OCI-LY1 (cell line): ENCODE measurements at regions not wholly inside any gene's neighbourhood (a gene's known extent, or its start where the extent isn't known, plus 50 kb on each side); places are given as distances from the start of the nearest gene placed in this dataset.

ENCODE experiments used
- H2AFZ ChIP-seq: fragments of 200-600 bp; sonication (generic), shearing (Covaris generic); 2 replicates; pipeline ENCODE4 v1.6.0; 2014; ENCODE audit warnings: antibody characterized with exemption, mild to moderate bottlenecking, low read length
- H3F3A ChIP-seq: fragments of 200-600 bp; sonication (generic), shearing (Covaris generic); 2 replicates; pipeline ENCODE4 v1.6.0; 2014; ENCODE audit warnings: mild to moderate bottlenecking, antibody characterized with exemption, low read length, moderate library complexity; ENCODE audit not compliant: insufficient read depth
- H3K27ac ChIP-seq: fragments of 200-600 bp; sonication (generic); 2 replicates; pipeline ENCODE4 v1.5.1; 2014; ENCODE audit warnings: low read length, mixed run types, mild to moderate bottlenecking, low read depth; ENCODE audit not compliant: poor library complexity, severe bottlenecking
- H3K27me3 ChIP-seq: fragments of 200-600 bp; sonication (generic); 2 replicates; pipeline ENCODE4 v1.6.0; 2014; ENCODE audit warnings: antibody characterized with exemption, mild to moderate bottlenecking, low read length, moderate library complexity; ENCODE audit not compliant: insufficient read depth
- H3K36me3 ChIP-seq: fragments of 200-600 bp; sonication (generic); 2 replicates; pipeline ENCODE4 v1.6.1; 2014; ENCODE audit warnings: mild to moderate bottlenecking, antibody characterized with exemption, low read length, moderate library complexity, mixed read lengths; ENCODE audit not compliant: insufficient read depth
- H3K4me1 ChIP-seq: fragments of 200-600 bp; sonication (generic); 2 replicates; pipeline ENCODE4 v1.5.1; 2014; ENCODE audit warnings: mild to moderate bottlenecking, low read length, moderate library complexity; ENCODE audit not compliant: insufficient read depth, severe bottlenecking
- H3K4me2 ChIP-seq: fragments of 200-600 bp; sonication (generic), shearing (Covaris generic); 2 replicates; pipeline ENCODE4 v1.6.1; 2014; ENCODE audit warnings: low read length
- H3K4me3 ChIP-seq: fragments of 200-600 bp; sonication (generic); 2 replicates; pipeline ENCODE4 v1.5.1; 2014; ENCODE audit warnings: low read length, low read depth, mild to moderate bottlenecking, mixed read lengths; ENCODE audit not compliant: poor library complexity, severe bottlenecking
- H3K79me2 ChIP-seq: fragments of 200-600 bp; shearing (Covaris generic); 2 replicates; pipeline ENCODE4 v1.6.1; 2016; ENCODE audit warnings: mixed run types, low read length, mixed read lengths; ENCODE audit not compliant: insufficient read depth
- H3K9ac ChIP-seq: fragments of 200-600 bp; sonication (generic), shearing (Covaris generic); 2 replicates; pipeline ENCODE4 v1.6.1; 2014; ENCODE audit warnings: mild to moderate bottlenecking, low read length, mixed read lengths
- H3K9me2 ChIP-seq: fragments of 200-600 bp; sonication (generic), shearing (Covaris generic); 2 replicates; pipeline ENCODE4 v1.6.1; 2014; ENCODE audit warnings: low read depth, mild to moderate bottlenecking, low read length, mixed read lengths
- H3K9me3 ChIP-seq: fragments of 200-600 bp; shearing (Covaris generic); 2 replicates; pipeline ENCODE4 v1.6.1; 2014; ENCODE audit warnings: low read length, mixed read lengths
- H4K20me1 ChIP-seq: fragments of 200-600 bp; sonication (generic), shearing (Covaris generic); 2 replicates; pipeline ENCODE4 v1.6.0; 2016; ENCODE audit warnings: mild to moderate bottlenecking, low read length; ENCODE audit not compliant: insufficient read depth
- EZH2 ChIP-seq: fragments of 200-600 bp; sonication (generic), shearing (Covaris generic); IDR thresholded peaks from 2 replicates; pipeline ENCODE4 v1.8.0; 2017; ENCODE audit warnings: borderline replicate concordance, mixed run types, mild to moderate bottlenecking, antibody characterized with exemption, low read length, moderate library complexity, mixed read lengths
- TF ChIP-seq, protein P1 (sequence below): fragments of 200-600 bp; sonication (generic), shearing (Covaris generic); IDR thresholded peaks from 2 replicates; pipeline ENCODE4 v1.5.1; 2017; ENCODE audit warnings: mild to moderate bottlenecking, antibody characterized with exemption, low read length, moderate library complexity, mixed read lengths

DNA sequence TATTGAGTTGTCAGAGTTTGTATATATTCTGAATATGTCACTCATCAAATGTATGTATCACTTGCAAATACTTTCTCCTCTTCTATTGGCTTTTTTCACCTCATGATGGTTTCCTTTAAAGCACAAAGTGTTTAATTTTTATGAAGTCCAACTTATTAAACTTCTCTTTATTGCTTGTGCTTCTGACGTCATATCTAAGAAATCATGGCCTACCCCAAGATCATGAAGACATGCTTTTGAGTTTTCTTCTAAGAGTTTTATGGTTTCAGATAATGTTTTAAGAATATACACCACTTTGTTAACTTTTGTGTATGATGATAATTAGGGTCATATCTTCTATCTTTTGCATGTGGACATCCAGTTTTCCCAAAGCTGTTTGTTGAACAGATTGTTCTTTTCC, 417.2 kb upstream of the ATP10A start:
- H3K9me2 ChIP-seq: no peaks in the 10 kb centered on the region
- no peak overlapping the region for H2AFZ ChIP-seq
- no peaks in the 10 kb centered on the region for H3K4me1 ChIP-seq
- H3K9me3 ChIP-seq: no peaks in the 10 kb centered on the region
- H3K9ac ChIP-seq: no peak overlapping the region
- no peak overlapping the region for H3K4me2 ChIP-seq
- H3K79me2 ChIP-seq: no peaks in the 10 kb centered on the region
- H3F3A ChIP-seq: no peaks in the 10 kb centered on the region
- H4K20me1 ChIP-seq: no peaks in the 10 kb centered on the region
- TF ChIP-seq, protein P1, sequence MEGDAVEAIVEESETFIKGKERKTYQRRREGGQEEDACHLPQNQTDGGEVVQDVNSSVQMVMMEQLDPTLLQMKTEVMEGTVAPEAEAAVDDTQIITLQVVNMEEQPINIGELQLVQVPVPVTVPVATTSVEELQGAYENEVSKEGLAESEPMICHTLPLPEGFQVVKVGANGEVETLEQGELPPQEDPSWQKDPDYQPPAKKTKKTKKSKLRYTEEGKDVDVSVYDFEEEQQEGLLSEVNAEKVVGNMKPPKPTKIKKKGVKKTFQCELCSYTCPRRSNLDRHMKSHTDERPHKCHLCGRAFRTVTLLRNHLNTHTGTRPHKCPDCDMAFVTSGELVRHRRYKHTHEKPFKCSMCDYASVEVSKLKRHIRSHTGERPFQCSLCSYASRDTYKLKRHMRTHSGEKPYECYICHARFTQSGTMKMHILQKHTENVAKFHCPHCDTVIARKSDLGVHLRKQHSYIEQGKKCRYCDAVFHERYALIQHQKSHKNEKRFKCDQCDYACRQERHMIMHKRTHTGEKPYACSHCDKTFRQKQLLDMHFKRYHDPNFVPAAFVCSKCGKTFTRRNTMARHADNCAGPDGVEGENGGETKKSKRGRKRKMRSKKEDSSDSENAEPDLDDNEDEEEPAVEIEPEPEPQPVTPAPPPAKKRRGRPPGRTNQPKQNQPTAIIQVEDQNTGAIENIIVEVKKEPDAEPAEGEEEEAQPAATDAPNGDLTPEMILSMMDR: no peak
- no peak for TF ChIP-seq EZH2
- no peaks in the 10 kb centered on the region for H3K27me3 ChIP-seq
- H3K4me3 ChIP-seq: no peak overlapping the region
- no peak overlapping the region for H3K27ac ChIP-seq
- H3K36me3 ChIP-seq: no peaks in the 10 kb centered on the region

DNA sequence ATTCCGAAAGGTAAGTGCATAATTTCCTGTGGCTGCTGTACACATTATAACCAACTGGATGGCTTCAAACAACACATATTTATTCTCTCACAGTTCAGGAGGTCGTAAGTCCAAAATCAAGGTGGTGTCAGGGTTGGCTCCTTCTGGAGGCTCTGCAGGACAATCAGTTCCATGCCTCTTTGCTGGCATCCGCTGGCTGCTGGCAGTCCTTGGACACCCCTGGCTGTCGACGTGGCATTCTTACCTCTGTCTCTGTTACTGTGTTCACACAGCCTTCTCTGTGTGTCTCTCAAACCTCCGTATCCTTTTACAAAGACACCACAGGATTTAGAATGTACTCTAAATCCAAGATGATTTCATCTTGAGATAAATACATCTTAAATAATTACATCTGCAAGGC, 398.8 kb upstream of the ATP10A start:
- Histone ChIP-seq H4K20me1 (no peaks in the 10 kb centered on the region), H3F3A (no peaks in the 10 kb centered on the region)
- TF ChIP-seq, protein P1: no peak
- no peak for TF ChIP-seq EZH2

DNA sequence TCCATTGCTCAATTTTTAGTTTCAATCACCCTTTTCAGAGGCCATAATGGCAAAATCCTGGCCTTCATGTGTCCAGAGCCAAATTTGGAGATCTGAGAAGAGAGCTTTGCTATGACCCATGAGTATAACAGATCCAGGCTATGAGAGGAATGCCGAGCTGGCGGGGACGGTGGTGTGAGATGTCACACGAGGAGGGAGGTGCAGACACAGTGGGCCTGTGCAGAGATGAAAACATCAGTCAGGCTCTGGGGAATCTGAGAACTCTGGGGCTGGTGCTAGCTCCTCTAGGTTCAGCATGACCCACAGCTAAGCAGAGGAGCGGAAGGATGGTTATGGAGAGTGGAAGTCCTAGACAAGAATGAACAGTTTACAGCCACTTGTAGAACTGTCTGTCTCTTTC, 398.3 kb upstream of the ATP10A start:
- Histone ChIP-seq H3K4me2 (no peak overlapping the region), H4K20me1 (no peaks in the 10 kb centered on the region), H3K27me3 (no peaks in the 10 kb centered on the region), H3K4me1 (no peaks in the 10 kb centered on the region), H3F3A (no peaks in the 10 kb centered on the region), H2AFZ (no peak overlapping the region), H3K9me2 (no peaks in the 10 kb centered on the region), H3K9ac (no peak overlapping the region), H3K9me3 (no peaks in the 10 kb centered on the region), H3K79me2 (no peaks in the 10 kb centered on the region), H3K36me3 (no peaks in the 10 kb centered on the region), H3K4me3 (no peak overlapping the region), H3K27ac (no peak overlapping the region)
- TF ChIP-seq EZH2: no peak
- TF ChIP-seq, protein P1: no peak

More for the DNA sequence above, 398.8 kb upstream of the ATP10A start:
- Histone ChIP-seq H3K9me3 (no peaks in the 10 kb centered on the region), H3K36me3 (no peaks in the 10 kb centered on the region), H3K79me2 (no peaks in the 10 kb centered on the region), H3K27me3 (no peaks in the 10 kb centered on the region), H3K4me3 (no peak overlapping the region), H3K4me1 (no peaks in the 10 kb centered on the region), H3K9me2 (no peaks in the 10 kb centered on the region), H3K4me2 (no peak overlapping the region), H3K9ac (no peak overlapping the region), H3K27ac (no peak overlapping the region), H2AFZ (no peak overlapping the region)
